Muscle layer of duodenum (tissue), 2 donors: ENCODE measurements at regions not wholly inside any gene's neighbourhood (a gene's known extent, or its start where the extent isn't known, plus 50 kb on each side); places are given as distances from the start of the nearest gene placed in this dataset.

ENCODE experiments used
- H3K27ac ChIP-seq: one replicate; pipeline ENCODE4 v1.7.0; 2013; ENCODE audit warnings: mild to moderate bottlenecking, low read length
- H3K27me3 ChIP-seq: one replicate; pipeline ENCODE4 v1.7.0; 2013; ENCODE audit warnings: low read depth, mild to moderate bottlenecking, control low read depth, low read length
- H3K36me3 ChIP-seq, 2 donors: one replicate each; pipeline ENCODE4 v1.7.0; 2013; ENCODE audit warnings: low read length in 2 of 2, control low read depth in 1 of 2, mild to moderate bottlenecking in 1 of 2; ENCODE audit not compliant: insufficient read depth in 2 of 2, control insufficient read depth in 1 of 2
- H3K4me1 ChIP-seq, 2 donors: one replicate each; pipeline ENCODE4 v1.7.0; 2013; ENCODE audit warnings: low read length in 2 of 2, mild to moderate bottlenecking in 2 of 2, control low read depth in 1 of 2, moderate library complexity in 1 of 2; ENCODE audit not compliant: insufficient read depth in 2 of 2, control insufficient read depth in 1 of 2
- H3K4me3 ChIP-seq, 2 donors: one replicate each; pipeline ENCODE4 v1.7.0; 2013; ENCODE audit warnings: low read length in 2 of 2, low read depth in 1 of 2, mild to moderate bottlenecking in 1 of 2
- H3K9me3 ChIP-seq, 2 donors: one replicate each; pipeline ENCODE4 v1.7.0; 2013; ENCODE audit warnings: low read length in 2 of 2, control low read depth in 1 of 2, mild to moderate bottlenecking in 1 of 2; ENCODE audit not compliant: control insufficient read depth in 1 of 2
- donor health status: healthy.

- H3K27me3 ChIP-seq, result no peaks in the 10 kb centered on the region
- no peak overlapping the region for H3K4me3 ChIP-seq
- H3K27ac ChIP-seq, result no peak overlapping the region
- H3K9me3 ChIP-seq, result no peaks in the 10 kb centered on the region
- peaks cover 0 to 6% of the 10 kb centered on the region in 2 donors for H3K4me1 ChIP-seq
- H3K36me3 ChIP-seq, result no peaks in the 10 kb centered on the region
Observed at GRCh38 chr1:203573730-203574129, 52.9 kb upstream of the ATP2B4 start.
